ENCODE measurements at regions not wholly inside any gene's neighbourhood (a gene's known extent, or its start where the extent isn't known, plus 50 kb on each side); places are given as distances from the start of the nearest gene placed in this dataset.
"Not testable (repeated sequence)": the region's sequence is repeated elsewhere in the genome, so short reads cannot be mapped to it uniquely, and the experiment has no call there.

DNA sequence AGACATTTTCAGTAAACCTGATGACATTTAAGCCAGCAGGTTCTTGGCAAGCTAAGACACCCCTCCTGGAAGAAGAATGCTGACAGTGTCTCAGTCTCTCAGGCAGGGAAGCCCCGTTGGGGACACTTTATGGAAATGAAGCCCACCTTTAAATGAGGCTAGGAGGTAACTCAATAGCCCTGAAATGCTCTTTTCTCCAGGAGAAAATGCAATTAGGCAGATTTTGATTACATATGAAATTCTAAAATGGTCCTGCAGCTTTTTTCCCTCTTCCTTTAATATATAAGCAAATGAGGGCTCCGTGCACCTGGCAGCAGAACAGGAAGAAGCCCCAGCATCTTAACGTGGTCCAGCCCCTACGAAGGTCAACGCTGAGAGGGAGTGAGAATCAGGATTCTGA is 65.8 kb upstream of the CHST15 start:
- DNase-seq, result no peak

DNA sequence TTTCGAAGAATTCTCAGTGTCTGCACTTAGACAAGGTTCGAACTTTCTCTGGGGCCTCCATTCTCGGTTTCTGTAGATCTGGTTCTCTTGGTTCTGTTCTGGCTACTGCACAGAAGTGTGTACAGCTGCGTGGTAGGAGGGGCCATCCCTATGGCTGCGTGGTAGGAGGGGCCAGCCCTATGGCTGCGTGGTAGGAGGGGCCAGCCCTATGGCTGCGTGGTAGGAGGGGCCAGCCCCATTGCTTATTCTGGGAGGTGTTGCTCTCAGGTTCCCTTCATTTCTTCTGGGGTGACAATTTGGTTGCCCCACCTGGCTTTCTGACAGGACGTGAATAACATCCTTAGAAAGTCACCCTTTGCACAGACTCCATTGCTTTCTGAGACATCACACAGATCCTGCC is 65.2 kb upstream of the CHST15 start:
- DNase-seq, result no peak

DNA sequence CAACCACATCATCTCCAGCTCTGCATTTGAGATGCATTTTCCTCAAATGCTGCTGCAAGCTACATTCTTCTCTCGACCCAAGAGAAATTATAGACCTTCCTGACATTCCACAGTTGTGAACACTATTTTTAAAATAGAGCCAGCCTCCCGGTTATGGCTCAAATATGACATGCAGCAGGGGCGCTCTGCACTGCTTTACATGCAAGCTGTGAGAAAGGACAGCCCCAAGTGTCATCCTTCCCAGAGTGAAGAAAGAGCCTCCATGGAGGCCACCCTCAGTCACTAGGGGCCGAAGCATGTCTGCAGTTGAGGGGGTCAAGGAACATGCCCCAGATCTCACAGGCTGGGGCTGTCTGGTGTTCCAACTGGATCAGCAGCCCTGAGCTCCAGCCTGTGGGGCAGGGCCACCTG is 63.9 kb upstream of the CHST15 start:
- no peak for DNase-seq

GRCh38 chr10:124156524-124157260 is 63.3 kb upstream of the CHST15 start:
- DNase-seq, result no peak

DNA sequence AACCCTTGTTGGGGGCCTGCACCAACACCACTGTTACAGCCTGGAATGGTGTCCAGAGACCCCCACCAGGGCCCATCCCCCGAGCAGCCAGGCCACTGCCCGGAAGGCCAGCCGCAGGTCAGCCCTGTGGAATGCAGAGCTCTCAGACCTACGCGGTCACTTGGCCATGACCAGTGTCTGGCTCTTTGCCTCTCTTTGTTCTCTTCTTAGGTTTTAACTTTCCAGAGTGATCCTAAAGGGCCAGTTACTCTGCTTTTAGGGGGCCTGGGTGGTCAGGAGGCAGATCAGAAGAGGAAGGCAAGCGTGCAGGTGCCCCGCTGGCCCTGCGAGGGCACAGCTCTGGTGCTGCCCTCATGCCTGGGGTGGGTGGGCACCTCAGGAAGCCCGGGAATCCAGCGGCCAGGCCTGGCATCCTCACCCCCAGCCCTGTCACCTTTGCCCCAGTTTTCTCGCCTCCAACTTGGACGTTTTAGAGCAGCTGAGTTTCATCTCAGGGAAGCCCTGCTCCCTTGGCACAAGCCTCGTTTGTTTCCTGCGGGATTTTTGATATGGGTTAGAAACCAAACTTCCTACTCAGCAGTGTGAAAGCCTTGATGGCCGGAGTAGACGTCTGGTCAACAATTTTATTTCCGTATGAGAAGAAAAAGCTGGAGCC is 62.5 kb upstream of the CHST15 start:
- no peak for DNase-seq

DNA sequence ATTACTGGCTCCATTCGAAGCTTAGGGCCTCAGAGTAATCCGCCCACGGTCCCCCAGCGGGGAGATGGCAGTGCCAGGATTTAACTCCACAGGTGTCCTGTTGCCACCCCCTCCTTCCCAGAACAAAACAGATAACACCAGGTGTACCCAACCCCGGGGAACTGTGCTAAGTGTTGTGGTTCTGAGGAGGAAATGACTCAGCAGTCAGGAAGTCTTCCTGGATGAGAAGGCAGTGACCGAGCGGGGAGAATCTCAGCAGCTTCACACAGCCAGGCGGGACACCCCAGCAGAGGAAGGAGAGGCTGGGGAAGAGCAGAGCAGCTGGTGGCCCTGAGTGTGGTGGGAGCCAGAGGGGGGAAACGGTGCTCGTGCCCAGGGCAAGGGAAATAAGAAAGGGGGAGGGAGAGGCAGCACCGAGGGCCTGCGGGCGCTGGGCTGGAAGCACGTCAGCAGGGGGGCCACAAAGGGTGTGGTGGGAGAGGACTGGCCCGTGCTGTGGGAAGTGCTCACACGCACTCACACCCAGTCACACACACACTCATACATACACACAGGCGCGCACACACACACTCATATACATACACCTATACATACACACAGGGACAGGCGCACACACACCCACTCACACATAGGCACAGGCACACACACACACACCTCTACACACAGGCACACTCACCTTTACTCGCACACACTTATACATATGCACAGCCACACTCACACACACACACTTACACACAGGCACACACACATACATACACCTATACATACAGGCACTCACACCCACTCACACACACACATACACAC is 59.8 kb upstream of the CHST15 start:
- DNase-seq, result no peak

- no peak for DNase-seq
Measured at GRCh38 chr10:124152139-124153022, 59.0 kb upstream of the CHST15 start.

DNA sequence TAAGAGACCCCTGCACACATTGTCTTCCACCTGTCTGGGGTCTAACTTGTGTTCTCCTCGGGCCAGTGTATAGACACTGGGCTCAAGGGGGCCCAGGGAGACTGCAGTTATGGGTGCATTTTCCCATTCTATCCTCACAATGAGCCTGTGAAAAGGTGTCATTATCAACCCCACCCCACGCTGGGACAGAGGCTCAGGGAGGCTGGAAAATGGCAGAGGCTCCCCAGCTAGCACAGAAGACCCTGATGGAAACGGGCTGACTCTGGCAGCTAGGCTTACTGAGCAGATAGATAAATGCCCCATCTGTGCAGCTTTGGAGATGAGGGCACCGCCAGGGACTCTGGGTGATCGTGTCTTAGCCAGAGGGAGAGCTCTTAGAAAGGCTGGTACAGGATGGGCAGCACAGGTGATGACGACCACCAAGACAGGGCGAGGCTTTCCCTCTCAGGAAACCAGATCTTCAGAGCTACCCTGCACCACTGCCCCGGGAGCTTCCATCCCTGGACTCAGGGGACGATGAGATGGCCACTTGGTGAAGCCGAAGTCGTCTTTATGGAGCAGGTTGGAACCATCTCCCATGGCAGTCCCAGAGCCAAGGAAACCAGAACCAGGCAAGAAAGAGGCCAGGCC is 58.2 kb upstream of the CHST15 start:
- no peak for DNase-seq

DNA sequence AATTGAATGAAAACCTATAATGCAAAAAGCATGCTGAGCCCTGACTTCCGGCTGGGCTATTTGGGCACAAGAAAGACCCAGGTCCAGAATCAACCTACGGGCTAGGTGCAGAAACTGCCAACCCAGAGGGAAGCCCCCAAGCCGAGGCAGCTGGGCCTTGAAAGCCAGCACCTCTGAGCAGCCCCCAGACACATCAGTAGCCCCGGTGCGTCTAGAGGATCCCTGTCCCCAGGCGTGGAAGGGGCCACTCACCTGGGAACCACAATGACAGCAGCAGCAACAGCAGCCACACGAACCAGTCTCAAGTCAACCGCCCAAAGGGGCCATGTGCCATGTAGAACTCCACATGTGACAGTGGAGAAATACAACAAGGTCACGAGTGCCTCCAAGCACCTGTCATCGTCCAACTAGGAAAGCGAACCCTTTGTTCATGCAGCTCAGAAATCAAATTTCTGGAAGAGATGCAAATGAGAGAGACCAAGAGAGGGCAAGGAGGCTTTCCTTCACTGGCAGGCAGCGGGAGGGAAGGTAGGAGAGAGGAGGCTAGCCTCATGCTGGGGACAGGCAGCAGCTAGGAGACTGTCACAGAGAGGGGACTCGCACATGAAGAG is 57.5 kb upstream of the CHST15 start:
- DNase-seq, result no peak

GRCh38 chr10:124150189-124150806 is 56.9 kb upstream of the CHST15 start:
- no peak for DNase-seq

- peak; percentile 44 for DNase-seq
Measured at GRCh38 chr10:124149189-124150042, 56.0 kb upstream of the CHST15 start.

- DNase-seq, result not testable (repeated sequence)
Measured at GRCh38 chr10:124148509-124149188, 55.3 kb upstream of the CHST15 start.

DNA sequence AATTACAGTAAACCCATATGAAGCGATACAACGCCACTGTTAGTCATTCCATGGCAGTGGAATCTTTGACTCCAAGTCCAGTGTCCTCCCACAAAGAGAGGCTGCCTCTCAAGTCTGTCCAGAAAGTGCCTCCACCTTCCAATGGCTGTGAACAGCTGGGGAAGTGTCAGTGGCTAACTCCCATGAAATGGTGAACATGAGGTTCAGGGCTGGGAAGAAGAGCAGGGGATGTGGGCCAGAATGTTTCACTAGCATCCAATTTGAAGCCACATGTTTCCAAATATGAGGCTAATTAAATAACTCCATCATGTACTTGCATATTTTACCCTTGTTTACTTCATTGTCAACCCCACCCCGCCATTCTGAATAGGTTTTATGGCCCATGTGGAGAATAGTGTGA is 53.1 kb upstream of the CHST15 start:
- DNase-seq, result no peak

GRCh38 chr10:124145109-124145870 is 51.9 kb upstream of the CHST15 start:
- no peak for DNase-seq

DNA sequence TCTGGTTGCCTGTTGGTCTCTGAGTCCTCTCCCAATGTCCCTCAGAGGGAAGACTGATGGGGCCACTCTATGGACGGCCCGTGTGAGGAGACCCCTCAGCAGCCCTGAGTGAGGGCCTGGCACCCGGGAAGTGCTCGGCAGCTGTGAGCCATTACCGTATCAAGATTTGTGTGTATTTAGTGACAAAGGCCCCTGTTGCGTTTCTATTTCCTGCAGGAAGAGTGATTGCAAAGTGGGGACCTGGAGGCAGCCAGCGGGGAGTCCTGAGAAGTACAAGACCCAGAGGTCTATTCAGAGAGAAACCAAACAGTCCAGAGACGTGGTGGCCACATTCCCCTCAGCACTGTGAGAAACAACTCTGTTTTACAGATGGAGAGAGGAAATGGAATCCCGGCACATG is 51.1 kb upstream of the CHST15 start:
- DNase-seq, result no peak

DNA sequence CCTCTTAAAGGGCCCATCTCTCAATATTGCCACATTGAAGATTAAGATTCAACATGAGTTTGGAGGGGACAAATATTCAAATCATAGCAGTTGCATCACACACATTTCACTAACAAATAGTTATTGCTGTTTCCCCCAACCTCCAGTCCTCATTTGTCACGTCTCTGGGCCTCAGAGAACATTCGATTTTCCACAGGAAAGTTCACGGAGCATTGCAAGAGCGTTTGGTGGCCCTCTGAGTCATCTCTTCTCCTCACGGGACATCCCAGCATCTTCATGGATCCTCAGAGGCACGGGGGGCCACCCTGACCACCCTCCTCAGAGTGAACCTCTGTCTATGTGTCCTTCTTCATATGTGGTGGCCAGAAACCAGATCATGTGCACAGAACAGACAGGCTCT is 50.3 kb upstream of the CHST15 start:
- DNase-seq, result no peak

Data from NCI-H1694 (cell line).